H9 (cell line): ENCODE measurements at regions not wholly inside any gene's neighbourhood (a gene's known extent, or its start where the extent isn't known, plus 50 kb on each side); places are given as distances from the start of the nearest gene placed in this dataset.

Experiments used
- DNase-seq: peaks from one replicate; pipeline ENCODE4 v3.0.0-alpha.2; 2017
- H2AFZ ChIP-seq: one replicate; pipeline ENCODE4 v1.6.1; 2013; ENCODE audit warnings: mild to moderate bottlenecking, low read length, control low read depth, moderate library complexity
- H2AK5ac ChIP-seq: 2 replicates; pipeline ENCODE4 v1.6.1; 2013; ENCODE audit warnings: low read length, control low read depth, mixed read lengths; ENCODE audit not compliant: insufficient read length
- H2BK120ac ChIP-seq: one replicate; pipeline ENCODE4 v1.6.1; 2013; ENCODE audit warnings: low read depth, mild to moderate bottlenecking, low read length, control low read depth, inconsistent platforms; ENCODE audit not compliant: poor library complexity, severe bottlenecking
- H2BK12ac ChIP-seq: 2 replicates; pipeline ENCODE4 v1.6.1; 2013; ENCODE audit warnings: low read length, control low read depth, mixed read lengths, low read depth; ENCODE audit not compliant: insufficient read length
- H2BK15ac ChIP-seq: 2 replicates; pipeline ENCODE4 v1.6.1; 2013; ENCODE audit warnings: low read depth, low read length, control low read depth
- H2BK20ac ChIP-seq: one replicate; pipeline ENCODE4 v1.6.1; 2013; ENCODE audit warnings: low read depth, mild to moderate bottlenecking, low read length, control low read depth, inconsistent platforms; ENCODE audit not compliant: poor library complexity, severe bottlenecking
- H2BK5ac ChIP-seq: 2 replicates; pipeline ENCODE4 v1.6.1; 2013; ENCODE audit warnings: low read length, control low read depth, mixed read lengths; ENCODE audit not compliant: insufficient read length
- H3K14ac ChIP-seq: 2 replicates; pipeline ENCODE4 v1.6.1; 2013; ENCODE audit warnings: low read length, control low read depth; ENCODE audit not compliant: insufficient read depth
- H3K18ac ChIP-seq: 2 replicates; pipeline ENCODE4 v1.6.1; 2013; ENCODE audit warnings: low read depth, mild to moderate bottlenecking, mixed read lengths, low read length, control low read depth; ENCODE audit not compliant: insufficient read length
- H3K23ac ChIP-seq: 2 replicates; pipeline ENCODE4 v1.6.1; 2013; ENCODE audit warnings: low read length, control low read depth, mixed read lengths, low read depth; ENCODE audit not compliant: insufficient read length
- H3K23me2 ChIP-seq: 2 replicates; pipeline ENCODE4 v1.6.1; 2013; ENCODE audit warnings: low read depth, mild to moderate bottlenecking, mixed read lengths, low read length, control low read depth; ENCODE audit not compliant: insufficient read length, poor library complexity, severe bottlenecking
- H3K27ac ChIP-seq: 2 replicates; pipeline ENCODE4 v1.5.1; 2013; ENCODE audit warnings: low read length, control low read depth, mixed read lengths, low read depth; ENCODE audit not compliant: insufficient read length
- H3K27me3 ChIP-seq: 2 replicates; pipeline ENCODE4 v1.6.1; 2013; ENCODE audit warnings: low read length, control low read depth, inconsistent platforms; ENCODE audit not compliant: insufficient read depth
- H3K4ac ChIP-seq: 2 replicates; pipeline ENCODE4 v1.6.1; 2013; ENCODE audit warnings: low read depth, mild to moderate bottlenecking, control low read depth, inconsistent platforms, low read length, moderate library complexity
- H3K4me1 ChIP-seq: 2 replicates; pipeline ENCODE4 v1.6.1; 2013; ENCODE audit warnings: low read length, control low read depth, inconsistent platforms; ENCODE audit not compliant: insufficient read depth
- H3K4me2 ChIP-seq: 2 replicates; pipeline ENCODE4 v1.6.1; 2013; ENCODE audit warnings: low read length, control low read depth, mixed read lengths; ENCODE audit not compliant: insufficient read length, insufficient read depth
- H3K56ac ChIP-seq: 2 replicates; pipeline ENCODE4 v1.6.1; 2013; ENCODE audit warnings: low read depth, mild to moderate bottlenecking, mixed read lengths, low read length, control low read depth; ENCODE audit not compliant: insufficient read length
- H3K79me1 ChIP-seq: 2 replicates; pipeline ENCODE4 v1.6.1; 2013; ENCODE audit warnings: low read depth, mild to moderate bottlenecking, moderate library complexity, low read length, control low read depth, inconsistent platforms; ENCODE audit not compliant: insufficient read depth, poor library complexity, severe bottlenecking
- H3K79me2 ChIP-seq: 2 replicates; pipeline ENCODE4 v1.6.1; 2013; ENCODE audit warnings: low read length, control low read depth, inconsistent platforms; ENCODE audit not compliant: insufficient read depth
- H3K9ac ChIP-seq: 2 replicates; pipeline ENCODE4 v1.6.1; 2013; ENCODE audit warnings: low read length, control low read depth, mixed read lengths; ENCODE audit not compliant: insufficient read length; ENCODE audit errors: extremely low read depth
- H3K9me3 ChIP-seq: one replicate; pipeline ENCODE4 v1.6.1; 2013; ENCODE audit warnings: low read depth, low read length, inconsistent platforms; ENCODE audit not compliant: control insufficient read depth
- H3T11ph ChIP-seq: one replicate; pipeline ENCODE4 v1.6.1; 2013; ENCODE audit warnings: mild to moderate bottlenecking, low read length, control low read depth, inconsistent platforms
- H4K20me1 ChIP-seq: one replicate; pipeline ENCODE4 v1.6.1; 2013; ENCODE audit not compliant: control insufficient read depth, insufficient read length, insufficient read depth
- H4K5ac ChIP-seq: 2 replicates; pipeline ENCODE4 v1.6.1; 2013; ENCODE audit warnings: low read depth, mild to moderate bottlenecking, mixed read lengths, low read length, control low read depth; ENCODE audit not compliant: insufficient read length
- H4K8ac ChIP-seq: replicated peaks from 2 replicates; pipeline ENCODE4 v1.6.1; 2013; ENCODE audit warnings: low read length, control low read depth, mixed read lengths, low read depth; ENCODE audit not compliant: insufficient read length
- H4K91ac ChIP-seq: 2 replicates; pipeline ENCODE4 v1.6.1; 2013; ENCODE audit warnings: low read depth, mild to moderate bottlenecking, moderate library complexity, mixed read lengths, low read length, control low read depth; ENCODE audit not compliant: insufficient read length
- H3K27ac Mint-ChIP-seq, 3 experiments: 2 replicates in 2 of 3; 3 replicates in 1 of 3; pipeline ENCODE4 v1.8.0; 2020 to 2021; ENCODE audit warnings: mixed read lengths in 3 of 3, mild to moderate bottlenecking in 1 of 3, moderate library complexity in 1 of 3
- H3K27me3 Mint-ChIP-seq: 2 replicates; pipeline ENCODE4 v1.8.0; 2021; ENCODE audit warnings: low read depth, mild to moderate bottlenecking, moderate library complexity, mixed read lengths
- H3K36me3 Mint-ChIP-seq, 3 experiments: 2 replicates in 2 of 3; 3 replicates in 1 of 3; pipeline ENCODE4 v1.8.0; 2020 to 2021; ENCODE audit warnings: low read depth in 3 of 3, mixed read lengths in 3 of 3; ENCODE audit not compliant: insufficient read depth in 1 of 3
- H3K4me1 Mint-ChIP-seq, 2 experiments: 2 replicates each; pipeline ENCODE4 v1.8.0; 2020; ENCODE audit warnings: mixed read lengths in 2 of 2
- H3K4me3 Mint-ChIP-seq, 2 experiments: 2 replicates in 1 of 2; 3 replicates in 1 of 2; pipeline ENCODE4 v1.8.0; 2020 to 2021; ENCODE audit warnings: mild to moderate bottlenecking in 2 of 2, mixed read lengths in 2 of 2, moderate library complexity in 1 of 2
- H3K9me3 Mint-ChIP-seq, 2 experiments: 2 replicates in 1 of 2; 3 replicates in 1 of 2; pipeline ENCODE4 v1.8.0; 2020; ENCODE audit warnings: mild to moderate bottlenecking in 2 of 2, mixed read lengths in 2 of 2, moderate library complexity in 1 of 2
- CTCF ChIP-seq: fragments of 200-600 bp; sonication (generic); conservative IDR thresholded peaks from 3 replicates; pipeline ENCODE4 v1.8.0; 2021; ENCODE audit warnings: antibody characterized with exemption, mild to moderate bottlenecking
- WGBS: extraction: QIAGEN DNeasy Blood & Tissue Kit; methylation state at CpG from one replicate; pipeline ENCODE4 v1.1.7; 2013; ENCODE audit warnings: missing lambda C conversion rate, low lambda C conversion rate, mixed read lengths; ENCODE audit not compliant: insufficient read length; ENCODE audit errors: extremely low coverage; 5-methylcytosine and 5-hydroxymethylcytosine counted together

- Histone ChIP-seq H3K14ac (no peak overlapping the region), H3K27ac (no peak overlapping the region), H4K5ac (no peak overlapping the region), H3K79me2 (no peaks in the 10 kb centered on the region), H2BK120ac (no peak overlapping the region), H2BK15ac (no peak overlapping the region), H4K91ac (no peak overlapping the region), H3K4ac (no peak overlapping the region), H3K9ac (no peak overlapping the region), H4K8ac (no peak overlapping the region), H3K9me3 (no peaks in the 10 kb centered on the region), H2AK5ac (no peak overlapping the region), H3K79me1 (no peaks in the 10 kb centered on the region), H3T11ph (no peak overlapping the region), H3K23ac (no peak overlapping the region), H2BK12ac (no peak overlapping the region), H4K20me1 (no peaks in the 10 kb centered on the region), H3K27me3 (no peaks in the 10 kb centered on the region), H2AFZ (no peak overlapping the region), H3K18ac (no peak overlapping the region), H2BK20ac (no peak overlapping the region), H3K4me1 (no peaks in the 10 kb centered on the region), H3K23me2 (no peaks in the 10 kb centered on the region), H2BK5ac (no peak overlapping the region), H3K4me2 (no peak overlapping the region), H3K56ac (no peak overlapping the region)
- H3K4me1 Mint-ChIP-seq, result no peaks in the 10 kb centered on the region
- H3K27ac Mint-ChIP-seq, result no peak overlapping the region
- no peak overlapping the region for H3K4me3 Mint-ChIP-seq
- WGBS, result no CpG with 5 or more reads among the region's 3 CpGs
- TF ChIP-seq CTCF, result no peak
- H3K9me3 Mint-ChIP-seq, result peaks cover 10 to 13% of the 10 kb centered on the region in 2 experiments
- H3K36me3 Mint-ChIP-seq, result peaks cover 2 to 19% (median 10%) of the 10 kb centered on the region in 3 experiments; a peak in 4 of 7 replicates
- H3K27me3 Mint-ChIP-seq, result no peaks in the 10 kb centered on the region
- no peak for DNase-seq
Measured at GRCh38 chr5:33041586-33041985, 330.5 kb downstream of the NPR3 start.
